HFFc6 (cell line): ENCODE measurements at regions not wholly inside any gene's neighbourhood (a gene's known extent, or its start where the extent isn't known, plus 50 kb on each side); places are given as distances from the start of the nearest gene placed in this dataset.

Experiments
- DNase-seq: peaks from one replicate; pipeline ENCODE4 v3.0.0-alpha.2; 2018
- H3K27ac Mint-ChIP-seq: 2 replicates; pipeline ENCODE4 v1.8.0; 2020; ENCODE audit warnings: mild to moderate bottlenecking, mixed read lengths
- H3K27me3 Mint-ChIP-seq: 2 replicates; pipeline ENCODE4 v1.8.0; 2021; ENCODE audit warnings: mild to moderate bottlenecking, moderate library complexity, mixed read lengths; ENCODE audit not compliant: insufficient read depth
- H3K36me3 Mint-ChIP-seq: 2 replicates; pipeline ENCODE4 v1.8.0; 2021; ENCODE audit warnings: low read depth, mixed read lengths
- H3K4me1 Mint-ChIP-seq: 2 replicates; pipeline ENCODE4 v1.8.0; 2020; ENCODE audit warnings: low read depth, mixed read lengths
- H3K4me3 Mint-ChIP-seq: 2 replicates; pipeline ENCODE4 v1.8.0; 2020; ENCODE audit warnings: mild to moderate bottlenecking, moderate library complexity, mixed read lengths
- H3K9me3 Mint-ChIP-seq: 2 replicates; pipeline ENCODE4 v1.8.0; 2020; ENCODE audit warnings: mild to moderate bottlenecking, mixed read lengths
- TF ChIP-seq, protein P1 (sequence below): fragments of 200-600 bp; sonication (generic); IDR thresholded peaks from 2 replicates; pipeline ENCODE4 v1.5.0; 2021; ENCODE audit warnings: antibody characterized with exemption, mild to moderate bottlenecking

DNA sequence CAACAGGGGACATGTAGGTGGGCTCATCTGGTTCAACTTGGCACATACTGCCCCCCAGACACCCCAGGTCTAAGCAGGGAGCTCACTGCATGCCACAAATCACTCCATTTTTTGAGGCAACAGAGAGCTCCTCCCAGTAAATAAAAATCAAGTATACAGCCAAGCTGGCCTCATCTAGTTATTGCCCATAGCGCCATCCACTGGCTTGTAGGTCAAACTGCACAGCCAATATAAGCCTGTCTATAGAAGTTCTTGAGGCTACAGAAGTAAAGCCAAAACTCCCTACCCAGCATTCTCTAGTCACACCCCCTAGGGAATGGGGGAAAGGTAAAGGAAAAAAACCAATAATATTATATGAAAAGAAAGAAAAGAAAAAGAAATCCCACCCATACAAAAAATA lies 453.7 kb downstream of the ZNF385D start:
- Mint-ChIP-seq H3K4me1 (peaks cover 40% of the 10 kb centered on the region), H3K27ac (no peak overlapping the region), H3K4me3 (no peak overlapping the region), H3K36me3 (peaks cover 35% of the 10 kb centered on the region), H3K9me3 (peaks cover 27% of the 10 kb centered on the region), H3K27me3 (peaks cover 2% of the 10 kb centered on the region)
- TF ChIP-seq, protein P1, sequence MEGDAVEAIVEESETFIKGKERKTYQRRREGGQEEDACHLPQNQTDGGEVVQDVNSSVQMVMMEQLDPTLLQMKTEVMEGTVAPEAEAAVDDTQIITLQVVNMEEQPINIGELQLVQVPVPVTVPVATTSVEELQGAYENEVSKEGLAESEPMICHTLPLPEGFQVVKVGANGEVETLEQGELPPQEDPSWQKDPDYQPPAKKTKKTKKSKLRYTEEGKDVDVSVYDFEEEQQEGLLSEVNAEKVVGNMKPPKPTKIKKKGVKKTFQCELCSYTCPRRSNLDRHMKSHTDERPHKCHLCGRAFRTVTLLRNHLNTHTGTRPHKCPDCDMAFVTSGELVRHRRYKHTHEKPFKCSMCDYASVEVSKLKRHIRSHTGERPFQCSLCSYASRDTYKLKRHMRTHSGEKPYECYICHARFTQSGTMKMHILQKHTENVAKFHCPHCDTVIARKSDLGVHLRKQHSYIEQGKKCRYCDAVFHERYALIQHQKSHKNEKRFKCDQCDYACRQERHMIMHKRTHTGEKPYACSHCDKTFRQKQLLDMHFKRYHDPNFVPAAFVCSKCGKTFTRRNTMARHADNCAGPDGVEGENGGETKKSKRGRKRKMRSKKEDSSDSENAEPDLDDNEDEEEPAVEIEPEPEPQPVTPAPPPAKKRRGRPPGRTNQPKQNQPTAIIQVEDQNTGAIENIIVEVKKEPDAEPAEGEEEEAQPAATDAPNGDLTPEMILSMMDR, result peak; percentile 42; the same call in 1 of the 2 replicates
- no peak for DNase-seq

DNA sequence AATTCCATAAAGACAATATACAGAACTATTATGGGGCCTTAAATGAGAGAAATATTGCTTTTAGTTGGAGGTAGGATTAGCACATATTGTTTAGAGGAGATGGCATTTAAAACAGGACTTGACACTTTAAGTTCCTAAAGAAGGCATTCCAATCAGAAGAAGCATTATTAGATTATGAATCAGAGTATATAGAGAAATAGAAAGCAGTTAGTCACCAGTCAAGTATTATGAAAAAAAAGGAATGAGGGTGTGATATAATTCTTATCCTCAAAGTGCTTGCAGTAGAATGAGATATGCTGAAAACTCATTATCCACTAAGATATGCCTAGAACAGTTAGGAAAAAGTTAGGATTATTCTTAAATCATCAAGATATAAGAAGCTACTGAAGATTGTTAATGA lies 456.2 kb downstream of the ZNF385D start:
- peak overlapping the region; percentile 71 for H3K27ac Mint-ChIP-seq

DNA sequence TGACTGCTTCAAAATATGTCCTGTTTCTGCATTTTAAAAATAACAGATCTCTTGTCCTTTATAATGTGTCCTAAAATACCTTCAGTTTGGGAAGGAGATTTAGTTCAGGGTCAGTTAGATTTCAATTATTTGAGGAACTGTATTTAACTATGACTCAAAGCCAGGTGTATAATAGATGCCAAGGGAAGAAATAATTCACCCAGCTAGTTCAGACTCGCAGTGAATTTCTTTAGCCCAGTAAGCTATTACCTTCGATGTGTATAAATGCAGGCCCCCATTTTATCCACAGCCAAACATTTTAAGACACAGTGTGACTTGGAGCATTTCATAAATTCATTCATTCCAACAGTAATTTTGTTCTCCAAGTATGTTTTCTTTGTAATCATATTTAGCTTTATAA lies 458.0 kb downstream of the ZNF385D start:
- Mint-ChIP-seq H3K27me3 (no peaks in the 10 kb centered on the region), H3K27ac (no peak overlapping the region)
- TF ChIP-seq, protein P1, result no peak

More for the DNA sequence above, 456.2 kb downstream of the ZNF385D start:
- peak; percentile 56 for DNase-seq
- TF ChIP-seq, protein P1, result no peak
- H3K9me3 Mint-ChIP-seq, result peaks cover 26% of the 10 kb centered on the region
- peaks cover 28% of the 10 kb centered on the region for H3K36me3 Mint-ChIP-seq
- peaks cover 44% of the 10 kb centered on the region for H3K4me1 Mint-ChIP-seq
- peak overlapping the region; percentile 10 for H3K4me3 Mint-ChIP-seq
- peaks cover 2% of the 10 kb centered on the region; the same call in 1 of the 2 replicates for H3K27me3 Mint-ChIP-seq

DNA sequence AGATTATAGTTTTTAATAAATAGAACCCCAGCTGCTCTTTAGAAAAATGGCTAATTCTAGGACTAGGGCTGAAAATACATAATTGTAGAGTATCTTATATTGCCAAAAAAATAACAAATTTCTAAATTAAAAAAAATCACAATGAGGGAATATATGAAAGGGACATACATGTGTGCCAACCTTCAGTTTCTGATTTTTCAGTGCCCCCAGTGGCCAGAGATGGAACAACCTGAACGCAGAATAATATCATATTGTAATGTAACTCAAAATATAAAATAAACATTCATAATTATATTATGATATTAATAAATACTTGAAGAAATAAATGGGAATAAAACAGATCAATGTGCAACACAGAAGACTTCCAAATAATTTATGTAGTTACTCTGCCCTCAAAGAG lies 460.5 kb downstream of the ZNF385D start:
- H3K4me3 Mint-ChIP-seq, result no peak overlapping the region
- TF ChIP-seq, protein P1, result peak; percentile 79
- no peak for DNase-seq
- peaks cover 7% of the 10 kb centered on the region for H3K36me3 Mint-ChIP-seq
- peaks cover 34% of the 10 kb centered on the region for H3K4me1 Mint-ChIP-seq
- no peaks in the 10 kb centered on the region for H3K27me3 Mint-ChIP-seq
- peaks cover 18% of the 10 kb centered on the region for H3K9me3 Mint-ChIP-seq
- no peak overlapping the region for H3K27ac Mint-ChIP-seq

More for the DNA sequence above, 458.0 kb downstream of the ZNF385D start:
- Mint-ChIP-seq H3K4me3 (no peak overlapping the region), H3K36me3 (peaks cover 10% of the 10 kb centered on the region), H3K9me3 (peaks cover 8% of the 10 kb centered on the region), H3K4me1 (peaks cover 39% of the 10 kb centered on the region)
- DNase-seq, result no peak

DNA sequence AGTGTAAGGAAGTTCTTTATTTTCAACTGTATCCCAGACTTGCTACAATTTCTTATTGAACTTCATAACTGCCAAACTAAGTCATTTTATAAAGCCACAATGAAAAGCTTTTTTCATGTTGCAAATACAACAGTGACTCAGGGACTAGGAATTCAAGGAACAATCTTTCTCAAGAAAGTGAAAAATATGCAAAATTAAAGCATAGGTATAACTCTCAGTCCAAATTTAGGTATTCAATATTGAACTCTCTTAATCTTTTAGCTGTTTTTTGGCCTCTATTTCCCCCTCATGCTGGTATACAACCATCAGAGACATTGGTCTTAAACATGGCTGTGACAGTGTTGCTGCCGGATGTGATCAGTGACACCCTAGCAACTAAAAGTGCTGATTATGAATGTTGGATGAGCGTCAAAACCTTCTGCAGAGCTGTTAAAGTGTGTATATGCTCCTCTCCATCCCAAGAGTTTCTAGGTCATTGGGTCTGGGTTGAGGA lies 476.9 kb downstream of the ZNF385D start:
- no peaks in the 10 kb centered on the region for H3K9me3 Mint-ChIP-seq
- TF ChIP-seq, protein P1, result no peak
- H3K4me1 Mint-ChIP-seq, result peaks cover 50% of the 10 kb centered on the region
- no peak for DNase-seq
- no peak overlapping the region; the same call in 1 of the 2 replicates for H3K4me3 Mint-ChIP-seq
- H3K27me3 Mint-ChIP-seq, result peaks cover 1% of the 10 kb centered on the region; the same call in 1 of the 2 replicates
- peaks cover 17% of the 10 kb centered on the region; the same call in 1 of the 2 replicates for H3K36me3 Mint-ChIP-seq
- H3K27ac Mint-ChIP-seq, result peak overlapping the region; percentile 84
